Epithelial cell of esophagus (primary cell): ENCODE measurements at regions not wholly inside any gene's neighbourhood (a gene's known extent, or its start where the extent isn't known, plus 50 kb on each side); places are given as distances from the start of the nearest gene placed in this dataset.

Experiments used
- DNase-seq: peaks from one replicate; pipeline ENCODE4 v3.0.0; 2010; ENCODE audit warnings: low read depth
- H3K4me3 ChIP-seq: 2 replicates; pipeline ENCODE4 v1.5.1; 2011; ENCODE audit warnings: mild to moderate bottlenecking, low read length, control low read depth
- CTCF ChIP-seq: IDR thresholded peaks from 2 replicates; pipeline ENCODE4 v1.5.1; 2011; ENCODE audit warnings: low read depth, mild to moderate bottlenecking, low read length, control low read depth, inconsistent platforms; ENCODE audit not compliant: insufficient read depth; ENCODE audit errors: missing control alignments

- H3K4me3 ChIP-seq, result no peak overlapping the region
- DNase-seq, result peak; percentile 73
- no peak for TF ChIP-seq CTCF
Observed at GRCh38 chr2:217038001-217038400, 178.1 kb upstream of the TNP1 start.

DNA sequence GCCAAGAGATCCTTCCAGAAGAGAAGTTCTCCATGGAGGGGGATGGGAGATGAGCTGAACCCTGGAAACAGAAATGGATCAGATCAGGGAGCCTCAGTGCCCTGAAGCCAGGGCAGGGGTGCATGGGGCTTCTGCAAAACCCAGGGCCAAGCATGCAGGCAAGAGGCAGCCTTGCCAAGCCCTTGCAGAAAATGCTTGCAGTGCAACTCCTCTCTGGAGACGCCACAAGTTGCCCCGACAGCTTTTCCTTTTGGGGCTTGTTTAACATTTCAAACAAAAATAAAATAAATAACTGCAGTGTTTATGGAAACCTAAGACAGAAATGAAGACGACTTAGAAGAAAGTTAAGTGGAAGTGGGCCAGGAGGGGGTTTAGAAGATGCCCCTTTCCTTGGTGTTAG is 177.5 kb upstream of the TNP1 start:
- no peak overlapping the region for H3K4me3 ChIP-seq
- TF ChIP-seq CTCF, result no peak
- DNase-seq, result no peak

DNA sequence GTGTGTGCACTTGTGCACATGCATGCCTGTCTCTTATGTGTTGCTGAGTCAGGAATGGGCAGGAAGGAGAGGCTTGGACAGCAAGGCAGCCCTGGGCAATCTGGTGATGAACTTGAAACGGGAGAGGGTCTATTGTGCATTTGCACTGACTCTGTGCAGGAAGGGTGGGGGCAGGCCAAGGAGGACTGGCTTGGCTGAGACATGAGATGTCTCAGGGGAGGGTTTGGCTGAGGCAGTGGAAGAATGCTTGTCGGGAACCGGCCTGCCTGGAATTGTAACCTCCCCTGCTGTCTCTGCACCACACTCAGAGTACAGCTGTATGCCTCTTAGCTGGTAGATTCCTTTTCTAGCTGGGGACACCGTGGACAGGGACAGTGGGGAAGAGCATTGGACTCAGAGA is 176.1 kb upstream of the TNP1 start:
- TF ChIP-seq CTCF, result no peak
- no peak overlapping the region for H3K4me3 ChIP-seq
- peak; percentile 68 for DNase-seq

- no peak for DNase-seq
- no peak for TF ChIP-seq CTCF
- H3K4me3 ChIP-seq, result no peak overlapping the region
Observed at GRCh38 chr2:217033186-217033585, 173.3 kb upstream of the TNP1 start.

GRCh38 chr2:217031445-217031844 is 171.6 kb upstream of the TNP1 start:
- no peak overlapping the region for H3K4me3 ChIP-seq
- TF ChIP-seq CTCF, result no peak
- DNase-seq, result no peak

DNA sequence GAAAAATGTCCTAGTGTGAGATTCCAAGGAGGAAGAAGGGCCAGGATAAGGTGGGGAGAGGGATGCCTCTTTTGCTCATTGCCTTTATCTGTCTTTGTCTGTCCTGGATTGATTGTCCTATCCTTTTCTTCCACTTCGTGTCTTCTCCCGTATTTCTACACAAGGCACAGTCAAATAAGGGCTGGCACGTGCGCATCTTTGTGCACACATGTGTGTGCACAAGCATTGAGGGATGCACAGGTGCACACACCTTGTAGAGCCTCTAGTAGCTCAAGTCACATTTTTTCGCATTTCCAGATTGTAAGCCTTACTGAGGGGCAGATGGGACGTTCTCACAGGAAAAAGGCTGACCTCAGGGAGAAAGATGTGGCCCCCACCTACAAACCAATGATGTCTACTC is 170.2 kb upstream of the TNP1 start:
- no peak for TF ChIP-seq CTCF
- no peak for DNase-seq
- H3K4me3 ChIP-seq, result no peak overlapping the region

- no peak for TF ChIP-seq CTCF
- DNase-seq, result no peak
- no peak overlapping the region for H3K4me3 ChIP-seq
Observed at GRCh38 chr2:217028128-217028527, 168.3 kb upstream of the TNP1 start.
